AG09319 (cell line): ENCODE measurements at regions not wholly inside any gene's neighbourhood (a gene's known extent, or its start where the extent isn't known, plus 50 kb on each side); places are given as distances from the start of the nearest gene placed in this dataset.

Experiments used
- DNase-seq: peaks from one replicate; pipeline ENCODE4 v3.0.0-alpha.2; 2010; ENCODE audit warnings: low read depth; ENCODE audit errors: extremely low read depth
- TF ChIP-seq, protein P1 (sequence below): IDR thresholded peaks from 2 replicates; pipeline ENCODE4 v1.5.1; 2011; ENCODE audit warnings: low read depth, mild to moderate bottlenecking, inconsistent platforms, low read length, moderate library complexity

DNA sequence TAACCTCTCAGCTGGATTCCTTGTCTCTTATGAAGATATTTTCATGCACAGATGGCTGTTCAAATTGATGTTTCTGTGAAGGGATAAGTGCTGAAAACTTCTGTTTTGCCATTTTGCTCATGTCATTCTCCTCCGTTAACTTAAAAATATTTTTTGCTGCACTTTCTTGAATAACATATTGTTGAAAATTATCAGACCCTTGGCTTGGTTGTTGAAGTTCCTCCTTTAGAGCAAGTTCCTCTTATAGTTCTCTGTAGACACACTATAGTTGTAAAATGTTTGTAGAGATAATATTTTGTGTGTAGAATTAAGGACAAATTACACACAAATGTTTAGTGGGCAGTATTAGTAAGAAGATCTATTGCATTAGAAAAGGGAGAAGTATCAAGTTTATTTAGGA is 300.4 kb downstream of the SV2B start:
- no peak for DNase-seq
- TF ChIP-seq, protein P1, sequence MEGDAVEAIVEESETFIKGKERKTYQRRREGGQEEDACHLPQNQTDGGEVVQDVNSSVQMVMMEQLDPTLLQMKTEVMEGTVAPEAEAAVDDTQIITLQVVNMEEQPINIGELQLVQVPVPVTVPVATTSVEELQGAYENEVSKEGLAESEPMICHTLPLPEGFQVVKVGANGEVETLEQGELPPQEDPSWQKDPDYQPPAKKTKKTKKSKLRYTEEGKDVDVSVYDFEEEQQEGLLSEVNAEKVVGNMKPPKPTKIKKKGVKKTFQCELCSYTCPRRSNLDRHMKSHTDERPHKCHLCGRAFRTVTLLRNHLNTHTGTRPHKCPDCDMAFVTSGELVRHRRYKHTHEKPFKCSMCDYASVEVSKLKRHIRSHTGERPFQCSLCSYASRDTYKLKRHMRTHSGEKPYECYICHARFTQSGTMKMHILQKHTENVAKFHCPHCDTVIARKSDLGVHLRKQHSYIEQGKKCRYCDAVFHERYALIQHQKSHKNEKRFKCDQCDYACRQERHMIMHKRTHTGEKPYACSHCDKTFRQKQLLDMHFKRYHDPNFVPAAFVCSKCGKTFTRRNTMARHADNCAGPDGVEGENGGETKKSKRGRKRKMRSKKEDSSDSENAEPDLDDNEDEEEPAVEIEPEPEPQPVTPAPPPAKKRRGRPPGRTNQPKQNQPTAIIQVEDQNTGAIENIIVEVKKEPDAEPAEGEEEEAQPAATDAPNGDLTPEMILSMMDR = no peak

DNA sequence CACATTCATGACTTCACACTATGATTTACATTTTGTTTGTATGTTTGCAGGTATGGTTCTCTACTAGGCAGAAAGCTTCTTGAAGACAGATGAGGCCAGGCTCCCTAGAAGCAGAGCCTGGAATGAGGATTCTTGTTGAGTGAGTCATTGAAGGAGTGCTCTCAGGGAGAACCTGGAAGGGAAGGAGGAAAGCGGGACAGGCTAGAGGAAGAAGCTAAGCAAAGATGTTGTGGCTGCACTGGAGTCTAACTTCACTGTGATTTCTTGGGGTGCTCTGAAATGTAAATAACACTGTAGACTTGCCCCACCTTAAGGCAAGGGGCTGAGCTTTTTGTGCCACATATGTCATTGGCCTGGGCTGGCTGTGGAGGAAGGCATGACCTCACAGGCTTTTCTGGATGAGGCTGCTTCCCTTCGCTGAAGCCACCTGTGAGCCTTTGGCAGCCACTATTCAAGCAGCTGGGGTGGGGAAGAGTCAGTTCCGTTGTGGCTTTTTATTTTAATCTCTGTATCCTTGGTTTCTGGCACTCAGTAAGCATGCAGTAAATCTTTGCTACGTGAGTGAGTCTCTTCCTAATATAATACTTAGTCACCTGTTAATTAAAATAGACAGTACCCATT is 307.3 kb downstream of the SV2B start:
- no peak for DNase-seq
- TF ChIP-seq, protein P1 = no peak

DNA sequence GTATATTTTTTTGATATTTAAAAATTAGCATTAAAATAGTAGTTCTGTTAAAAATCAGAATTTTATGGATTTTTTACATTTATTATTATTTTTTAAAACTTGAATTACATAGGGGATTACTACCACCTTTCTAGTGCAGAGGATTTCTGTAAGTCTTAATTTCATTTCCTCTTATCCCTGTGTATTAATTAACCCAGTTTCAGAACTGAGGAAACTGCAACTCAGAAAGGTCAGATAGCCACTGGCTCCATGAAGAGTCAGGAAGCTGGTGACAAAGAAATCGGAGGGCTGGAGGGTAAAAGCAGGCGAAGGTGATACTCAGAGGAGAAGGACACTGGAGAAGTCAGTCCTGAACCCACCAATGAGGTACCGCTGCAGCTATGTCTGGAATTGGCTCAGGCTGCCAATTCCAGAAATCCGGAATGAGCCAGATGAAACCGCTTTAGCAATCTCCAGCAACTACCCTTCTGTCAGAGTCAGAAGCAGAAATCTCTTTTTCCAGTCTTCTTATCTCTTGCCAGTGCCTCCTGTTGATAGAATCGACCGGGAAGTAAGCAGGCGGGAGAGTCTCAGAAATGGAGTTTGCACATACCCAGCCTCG is 308.5 kb downstream of the SV2B start:
- TF ChIP-seq, protein P1 = no peak
- DNase-seq = no peak

DNA sequence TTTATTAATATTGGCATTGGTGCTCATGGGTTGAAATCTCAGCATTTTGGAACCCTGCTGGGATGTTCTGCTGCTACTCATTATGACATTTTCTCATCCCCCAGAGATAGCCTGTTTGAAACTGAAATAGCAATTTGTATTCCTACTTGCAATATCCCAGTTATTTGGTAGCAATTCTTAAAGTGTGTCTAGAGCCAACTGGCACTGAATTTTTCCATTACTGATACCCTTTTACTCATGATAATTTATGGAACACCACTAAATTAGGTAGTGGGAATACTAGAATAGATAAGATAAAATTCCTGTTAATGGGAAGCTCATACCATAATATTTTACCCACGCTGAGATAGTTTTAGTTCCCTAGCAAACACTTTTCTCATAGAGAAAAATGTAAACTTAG is 309.3 kb downstream of the SV2B start:
- no peak for DNase-seq
- TF ChIP-seq, protein P1 = no peak

DNA sequence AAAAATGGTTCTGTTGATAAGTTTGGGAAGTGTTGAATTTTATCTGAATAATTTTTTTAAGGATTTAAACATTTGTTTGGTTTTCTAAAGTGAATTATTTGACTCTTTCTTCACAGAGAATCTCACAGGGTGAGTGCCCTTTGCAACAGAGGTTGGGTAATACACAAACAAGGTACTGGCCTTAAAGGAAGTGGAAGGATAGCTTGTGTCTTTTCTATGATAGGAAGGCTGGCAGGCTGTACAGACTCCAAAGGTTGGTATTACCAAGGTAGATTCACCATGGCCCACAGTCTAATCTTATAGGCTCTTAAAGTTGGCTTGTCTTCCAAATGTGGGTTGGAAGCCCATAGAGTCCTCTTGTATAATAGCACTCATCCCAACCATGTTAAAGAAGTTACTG is 311.5 kb downstream of the SV2B start:
- TF ChIP-seq, protein P1 = no peak
- no peak for DNase-seq

DNA sequence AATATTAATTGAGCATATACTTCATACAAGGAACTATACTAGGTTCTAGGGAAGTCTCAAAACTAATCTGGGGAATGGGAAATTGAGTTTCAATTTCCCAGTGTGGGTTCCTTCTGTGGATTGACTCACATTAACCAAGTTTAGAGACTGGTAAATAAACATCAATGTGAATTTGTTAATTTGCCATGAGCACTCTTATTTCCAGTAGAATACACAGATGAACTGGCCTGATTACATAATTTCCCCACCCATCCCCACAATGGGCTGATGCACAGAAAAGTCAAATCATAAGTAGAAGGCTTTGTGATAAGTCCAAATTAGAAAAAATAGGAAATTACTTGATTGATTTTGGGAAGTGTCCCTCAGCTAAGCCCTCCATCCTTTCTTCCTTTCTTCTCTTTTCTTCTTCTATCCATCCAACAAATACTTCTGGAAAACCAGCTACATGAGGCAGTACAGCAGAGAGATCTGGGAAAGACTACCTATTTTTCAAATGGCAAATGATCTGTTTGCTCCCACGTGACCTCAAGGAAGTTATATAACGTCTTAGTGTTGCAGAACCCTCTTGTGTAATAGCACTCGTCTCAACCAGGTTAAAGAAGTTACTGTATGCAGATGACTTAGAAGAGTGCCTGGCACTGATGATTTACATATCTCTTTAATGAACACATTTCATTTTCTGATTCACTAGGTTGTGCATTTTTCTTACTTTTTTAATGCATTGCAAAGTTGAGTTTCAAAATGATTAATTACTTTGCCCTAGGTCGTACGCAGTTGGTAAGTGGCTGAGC is 312.3 kb downstream of the SV2B start:
- no peak for DNase-seq
- TF ChIP-seq, protein P1 = no peak

DNA sequence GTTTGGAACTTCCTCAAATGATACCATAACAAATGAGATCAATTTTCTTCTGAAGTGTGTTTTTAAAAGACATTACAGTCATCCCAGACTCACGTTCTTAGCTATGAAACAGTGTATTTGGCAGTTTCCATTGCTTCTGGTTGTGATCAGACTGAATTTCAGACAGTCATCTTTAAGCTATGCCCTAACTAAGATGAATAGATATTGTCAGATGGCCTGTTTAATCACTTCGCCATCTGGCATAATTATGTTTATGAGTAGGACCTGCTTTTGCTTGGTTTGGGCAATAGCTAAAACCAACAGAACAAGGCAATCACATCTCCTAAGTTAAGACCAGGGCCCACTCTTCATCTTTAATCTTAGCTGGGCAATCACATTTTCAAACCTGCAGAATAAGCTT is 313.1 kb downstream of the SV2B start:
- no peak for DNase-seq
- TF ChIP-seq, protein P1 = no peak
